H9 (cell line): ENCODE measurements at regions not wholly inside any gene's neighbourhood (a gene's known extent, or its start where the extent isn't known, plus 50 kb on each side); places are given as distances from the start of the nearest gene placed in this dataset.

ENCODE experiments used
- DNase-seq: peaks from one replicate; pipeline ENCODE4 v3.0.0-alpha.2; 2017
- H2AFZ ChIP-seq: one replicate; pipeline ENCODE4 v1.6.1; 2013; ENCODE audit warnings: mild to moderate bottlenecking, low read length, control low read depth, moderate library complexity
- H2AK5ac ChIP-seq: 2 replicates; pipeline ENCODE4 v1.6.1; 2013; ENCODE audit warnings: low read length, control low read depth, mixed read lengths; ENCODE audit not compliant: insufficient read length
- H2BK120ac ChIP-seq: one replicate; pipeline ENCODE4 v1.6.1; 2013; ENCODE audit warnings: low read depth, mild to moderate bottlenecking, low read length, control low read depth, inconsistent platforms; ENCODE audit not compliant: poor library complexity, severe bottlenecking
- H2BK12ac ChIP-seq: 2 replicates; pipeline ENCODE4 v1.6.1; 2013; ENCODE audit warnings: low read length, control low read depth, mixed read lengths, low read depth; ENCODE audit not compliant: insufficient read length
- H2BK15ac ChIP-seq: 2 replicates; pipeline ENCODE4 v1.6.1; 2013; ENCODE audit warnings: low read depth, low read length, control low read depth
- H2BK20ac ChIP-seq: one replicate; pipeline ENCODE4 v1.6.1; 2013; ENCODE audit warnings: low read depth, mild to moderate bottlenecking, low read length, control low read depth, inconsistent platforms; ENCODE audit not compliant: poor library complexity, severe bottlenecking
- H2BK5ac ChIP-seq: 2 replicates; pipeline ENCODE4 v1.6.1; 2013; ENCODE audit warnings: low read length, control low read depth, mixed read lengths; ENCODE audit not compliant: insufficient read length
- H3K14ac ChIP-seq: 2 replicates; pipeline ENCODE4 v1.6.1; 2013; ENCODE audit warnings: low read length, control low read depth; ENCODE audit not compliant: insufficient read depth
- H3K18ac ChIP-seq: 2 replicates; pipeline ENCODE4 v1.6.1; 2013; ENCODE audit warnings: low read depth, mild to moderate bottlenecking, mixed read lengths, low read length, control low read depth; ENCODE audit not compliant: insufficient read length
- H3K23ac ChIP-seq: 2 replicates; pipeline ENCODE4 v1.6.1; 2013; ENCODE audit warnings: low read length, control low read depth, mixed read lengths, low read depth; ENCODE audit not compliant: insufficient read length
- H3K23me2 ChIP-seq: 2 replicates; pipeline ENCODE4 v1.6.1; 2013; ENCODE audit warnings: low read depth, mild to moderate bottlenecking, mixed read lengths, low read length, control low read depth; ENCODE audit not compliant: insufficient read length, poor library complexity, severe bottlenecking
- H3K27ac ChIP-seq: 2 replicates; pipeline ENCODE4 v1.5.1; 2013; ENCODE audit warnings: low read length, control low read depth, mixed read lengths, low read depth; ENCODE audit not compliant: insufficient read length
- H3K27me3 ChIP-seq: 2 replicates; pipeline ENCODE4 v1.6.1; 2013; ENCODE audit warnings: low read length, control low read depth, inconsistent platforms; ENCODE audit not compliant: insufficient read depth
- H3K4ac ChIP-seq: 2 replicates; pipeline ENCODE4 v1.6.1; 2013; ENCODE audit warnings: low read depth, mild to moderate bottlenecking, control low read depth, inconsistent platforms, low read length, moderate library complexity
- H3K4me1 ChIP-seq: 2 replicates; pipeline ENCODE4 v1.6.1; 2013; ENCODE audit warnings: low read length, control low read depth, inconsistent platforms; ENCODE audit not compliant: insufficient read depth
- H3K4me2 ChIP-seq: 2 replicates; pipeline ENCODE4 v1.6.1; 2013; ENCODE audit warnings: low read length, control low read depth, mixed read lengths; ENCODE audit not compliant: insufficient read length, insufficient read depth
- H3K56ac ChIP-seq: 2 replicates; pipeline ENCODE4 v1.6.1; 2013; ENCODE audit warnings: low read depth, mild to moderate bottlenecking, mixed read lengths, low read length, control low read depth; ENCODE audit not compliant: insufficient read length
- H3K79me1 ChIP-seq: 2 replicates; pipeline ENCODE4 v1.6.1; 2013; ENCODE audit warnings: low read depth, mild to moderate bottlenecking, moderate library complexity, low read length, control low read depth, inconsistent platforms; ENCODE audit not compliant: insufficient read depth, poor library complexity, severe bottlenecking
- H3K79me2 ChIP-seq: 2 replicates; pipeline ENCODE4 v1.6.1; 2013; ENCODE audit warnings: low read length, control low read depth, inconsistent platforms; ENCODE audit not compliant: insufficient read depth
- H3K9ac ChIP-seq: 2 replicates; pipeline ENCODE4 v1.6.1; 2013; ENCODE audit warnings: low read length, control low read depth, mixed read lengths; ENCODE audit not compliant: insufficient read length; ENCODE audit errors: extremely low read depth
- H3K9me3 ChIP-seq: one replicate; pipeline ENCODE4 v1.6.1; 2013; ENCODE audit warnings: low read depth, low read length, inconsistent platforms; ENCODE audit not compliant: control insufficient read depth
- H3T11ph ChIP-seq: one replicate; pipeline ENCODE4 v1.6.1; 2013; ENCODE audit warnings: mild to moderate bottlenecking, low read length, control low read depth, inconsistent platforms
- H4K20me1 ChIP-seq: one replicate; pipeline ENCODE4 v1.6.1; 2013; ENCODE audit not compliant: control insufficient read depth, insufficient read length, insufficient read depth
- H4K5ac ChIP-seq: 2 replicates; pipeline ENCODE4 v1.6.1; 2013; ENCODE audit warnings: low read depth, mild to moderate bottlenecking, mixed read lengths, low read length, control low read depth; ENCODE audit not compliant: insufficient read length
- H4K8ac ChIP-seq: replicated peaks from 2 replicates; pipeline ENCODE4 v1.6.1; 2013; ENCODE audit warnings: low read length, control low read depth, mixed read lengths, low read depth; ENCODE audit not compliant: insufficient read length
- H4K91ac ChIP-seq: 2 replicates; pipeline ENCODE4 v1.6.1; 2013; ENCODE audit warnings: low read depth, mild to moderate bottlenecking, moderate library complexity, mixed read lengths, low read length, control low read depth; ENCODE audit not compliant: insufficient read length
- H3K27ac Mint-ChIP-seq, 3 experiments: 2 replicates in 2 of 3; 3 replicates in 1 of 3; pipeline ENCODE4 v1.8.0; 2020 to 2021; ENCODE audit warnings: mixed read lengths in 3 of 3, mild to moderate bottlenecking in 1 of 3, moderate library complexity in 1 of 3
- H3K27me3 Mint-ChIP-seq: 2 replicates; pipeline ENCODE4 v1.8.0; 2021; ENCODE audit warnings: low read depth, mild to moderate bottlenecking, moderate library complexity, mixed read lengths
- H3K36me3 Mint-ChIP-seq, 3 experiments: 2 replicates in 2 of 3; 3 replicates in 1 of 3; pipeline ENCODE4 v1.8.0; 2020 to 2021; ENCODE audit warnings: low read depth in 3 of 3, mixed read lengths in 3 of 3; ENCODE audit not compliant: insufficient read depth in 1 of 3
- H3K4me1 Mint-ChIP-seq, 2 experiments: 2 replicates each; pipeline ENCODE4 v1.8.0; 2020; ENCODE audit warnings: mixed read lengths in 2 of 2
- H3K4me3 Mint-ChIP-seq, 2 experiments: 2 replicates in 1 of 2; 3 replicates in 1 of 2; pipeline ENCODE4 v1.8.0; 2020 to 2021; ENCODE audit warnings: mild to moderate bottlenecking in 2 of 2, mixed read lengths in 2 of 2, moderate library complexity in 1 of 2
- H3K9me3 Mint-ChIP-seq, 2 experiments: 2 replicates in 1 of 2; 3 replicates in 1 of 2; pipeline ENCODE4 v1.8.0; 2020; ENCODE audit warnings: mild to moderate bottlenecking in 2 of 2, mixed read lengths in 2 of 2, moderate library complexity in 1 of 2
- CTCF ChIP-seq: fragments of 200-600 bp; sonication (generic); conservative IDR thresholded peaks from 3 replicates; pipeline ENCODE4 v1.8.0; 2021; ENCODE audit warnings: antibody characterized with exemption, mild to moderate bottlenecking
- WGBS: extraction: QIAGEN DNeasy Blood & Tissue Kit; methylation state at CpG from one replicate; pipeline ENCODE4 v1.1.7; 2013; ENCODE audit warnings: missing lambda C conversion rate, low lambda C conversion rate, mixed read lengths; ENCODE audit not compliant: insufficient read length; ENCODE audit errors: extremely low coverage; 5-methylcytosine and 5-hydroxymethylcytosine counted together

GRCh38 chr10:128540781-128541761 is 414.8 kb upstream of the MKI67 start:
- no peaks in the 10 kb centered on the region for H3K79me1 ChIP-seq
- H4K5ac ChIP-seq, result no peak overlapping the region
- no peak overlapping the region for H2BK20ac ChIP-seq
- H4K8ac ChIP-seq, result no peak overlapping the region
- Mint-ChIP-seq H3K36me3 (no peaks in the 10 kb centered on the region; a peak in 1 of 7 replicates), H3K27ac (peak overlapping the region in 2 of 3 experiments; percentile 54 to 78; a peak in 4 of 7 replicates), H3K4me3 (peak overlapping the region; percentile 65 to 78), H3K9me3 (no peaks in the 10 kb centered on the region; a peak in 1 of 5 replicates), H3K4me1 (peaks cover 77 to 82% of the 10 kb centered on the region in 2 experiments), H3K27me3 (peaks cover 29% of the 10 kb centered on the region)
- H4K20me1 ChIP-seq, result no peaks in the 10 kb centered on the region
- H2AK5ac ChIP-seq, result no peak overlapping the region
- no peak overlapping the region for H2BK15ac ChIP-seq
- no peak overlapping the region for H3K56ac ChIP-seq
- WGBS, result no CpG with 5 or more reads among the region's 46 CpGs
- H3K4ac ChIP-seq, result no peak overlapping the region; the same call in 1 of the 2 replicates
- H3K4me2 ChIP-seq, result peak overlapping the region; percentile 61
- peak; percentile 92 for DNase-seq
- H3K79me2 ChIP-seq, result no peaks in the 10 kb centered on the region
- no peak overlapping the region for H2AFZ ChIP-seq
- peak overlapping the region; percentile 25 for H3K27ac ChIP-seq
- H2BK5ac ChIP-seq, result no peak overlapping the region
- H3T11ph ChIP-seq, result no peak overlapping the region
- H3K4me1 ChIP-seq, result peaks cover 22% of the 10 kb centered on the region; the same call in 1 of the 2 replicates
- no peak overlapping the region for H4K91ac ChIP-seq
- H3K23me2 ChIP-seq, result peaks cover 14% of the 10 kb centered on the region
- no peak overlapping the region for H2BK12ac ChIP-seq
- H2BK120ac ChIP-seq, result no peak overlapping the region
- no peaks in the 10 kb centered on the region for H3K9me3 ChIP-seq
- H3K18ac ChIP-seq, result peak overlapping the region; percentile 15
- H3K14ac ChIP-seq, result peak overlapping the region; percentile 21; the same call in 1 of the 2 replicates
- no peak overlapping the region for H3K23ac ChIP-seq
- H3K9ac ChIP-seq, result peak overlapping the region; percentile 45
- peak; percentile 50; the same call in 2 of the 3 replicates for TF ChIP-seq CTCF
- no peaks in the 10 kb centered on the region; the same call in 1 of the 2 replicates for H3K27me3 ChIP-seq
